ENCODE measurements at regions not wholly inside any gene's neighbourhood (a gene's known extent, or its start where the extent isn't known, plus 50 kb on each side); places are given as distances from the start of the nearest gene placed in this dataset.

DNA sequence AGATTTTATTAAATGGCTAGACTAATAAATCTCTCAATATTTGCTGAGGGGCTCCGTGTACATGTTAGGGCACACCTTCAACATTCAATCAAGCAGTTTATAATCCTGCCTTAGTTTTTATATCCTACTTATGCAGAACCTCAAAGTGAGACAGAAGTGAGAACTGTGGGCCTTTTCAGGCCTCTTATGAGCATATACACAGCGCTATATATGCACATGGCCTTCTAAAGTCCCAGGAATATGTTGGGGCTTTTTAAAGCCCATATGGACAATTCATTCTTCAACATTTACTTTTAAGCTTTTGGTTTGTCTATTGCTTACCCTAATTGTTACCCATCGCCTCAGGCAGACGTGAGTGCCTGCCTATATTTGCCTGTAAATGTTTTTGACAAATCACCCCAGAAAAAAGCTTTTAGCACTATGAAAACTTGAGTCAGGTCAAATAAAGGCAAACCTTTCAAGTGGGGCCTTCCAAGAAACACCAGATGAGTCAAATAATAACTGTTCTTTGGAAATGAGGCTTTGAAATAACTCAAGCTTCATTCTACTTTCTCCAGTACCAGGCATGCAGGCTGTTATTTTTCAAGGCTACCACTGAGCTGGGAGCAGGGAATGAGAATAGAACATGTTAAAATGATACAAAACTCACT, 58.2 kb downstream of the ESM1 start:
- no peak for DNase-seq (ENCODE audit: low spot score)

DNA sequence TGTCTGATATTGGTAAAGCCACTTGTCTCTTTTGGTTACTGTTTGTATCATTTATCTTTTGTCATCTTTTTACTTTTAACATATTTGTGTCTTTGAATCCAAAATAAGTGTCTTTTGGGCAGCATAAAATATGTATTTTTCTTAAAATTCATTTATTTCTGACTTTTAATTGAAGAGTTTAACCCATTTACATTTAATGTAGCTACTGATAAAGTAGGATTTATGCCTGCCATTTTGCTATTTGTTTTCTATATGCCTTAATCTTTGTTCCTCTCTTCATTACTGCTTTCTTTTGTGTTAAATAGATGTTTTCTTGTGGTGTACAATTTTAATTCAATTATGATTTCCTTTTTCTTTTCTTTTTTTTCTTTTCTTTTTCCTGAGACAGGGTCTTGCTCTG, 60.9 kb downstream of the ESM1 start:
- no peak for DNase-seq (ENCODE audit: low spot score)

DNA sequence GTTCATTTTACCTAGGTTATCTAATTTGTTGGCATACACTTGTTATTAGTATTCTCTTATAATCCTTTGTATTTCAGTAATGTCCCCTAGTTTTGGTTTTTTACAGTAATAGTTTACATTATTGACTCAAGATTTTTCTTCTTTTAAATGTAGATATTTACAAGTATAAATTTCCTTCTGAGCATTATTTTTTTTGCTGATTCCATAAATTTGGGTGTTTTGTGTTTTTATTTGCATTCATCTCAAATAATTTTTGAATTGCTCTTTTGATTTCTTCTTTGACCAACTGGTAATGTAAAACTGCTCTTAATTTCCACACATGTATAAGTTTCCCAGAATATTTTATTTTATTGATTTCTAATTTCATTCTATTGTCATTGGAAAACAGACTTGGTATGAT, 68.1 kb downstream of the ESM1 start:
- DNase-seq (ENCODE audit: low spot score), result no peak

DNA sequence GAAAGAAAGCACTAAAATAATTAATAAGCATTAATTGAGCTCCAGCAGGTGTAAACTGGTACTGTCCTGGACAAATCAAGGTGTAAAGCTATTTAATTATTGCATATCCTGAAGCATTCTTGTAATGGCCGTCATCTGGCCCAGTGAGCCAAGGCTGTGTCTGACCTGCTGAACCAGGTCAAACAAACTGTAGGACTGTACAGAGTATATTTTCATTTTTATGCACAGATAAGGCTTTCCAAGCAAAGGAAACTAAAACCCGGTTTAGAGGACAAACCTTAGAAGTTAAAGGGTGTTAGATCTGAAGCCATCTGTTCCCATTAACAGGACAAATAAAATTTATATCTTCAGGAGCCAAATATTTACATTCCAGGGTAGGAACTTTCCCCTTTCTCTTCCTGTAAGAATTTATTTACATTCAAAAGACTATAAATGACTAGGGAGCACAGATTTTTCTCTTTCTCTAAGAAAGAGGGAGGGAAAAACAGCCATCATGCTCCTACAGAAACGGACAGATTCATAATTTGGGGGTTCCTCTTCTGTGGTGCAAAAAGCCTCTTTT, 69.8 kb downstream of the ESM1 start:
- no peak for DNase-seq (ENCODE audit: low spot score)

DNA sequence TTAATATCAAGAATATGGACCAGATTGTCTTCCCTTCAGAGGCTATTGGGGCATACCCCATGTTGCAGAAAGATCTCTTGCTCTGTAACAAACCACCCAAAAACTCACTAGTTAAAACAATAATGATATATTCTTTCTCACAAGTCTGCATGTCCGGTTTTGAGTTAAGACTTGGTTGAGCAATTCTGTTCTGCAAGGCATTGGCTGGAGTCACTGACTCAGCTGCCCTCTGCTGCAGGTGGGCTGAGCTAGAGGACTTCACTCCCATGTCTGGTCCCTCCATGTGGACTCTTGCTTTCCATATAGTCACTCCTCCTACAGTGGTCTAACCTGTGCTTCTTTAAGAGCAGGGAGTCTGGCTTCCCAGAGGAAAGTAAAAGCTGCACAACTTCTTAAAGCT, 73.4 kb downstream of the ESM1 start:
- DNase-seq (ENCODE audit: low spot score), result no peak

DNA sequence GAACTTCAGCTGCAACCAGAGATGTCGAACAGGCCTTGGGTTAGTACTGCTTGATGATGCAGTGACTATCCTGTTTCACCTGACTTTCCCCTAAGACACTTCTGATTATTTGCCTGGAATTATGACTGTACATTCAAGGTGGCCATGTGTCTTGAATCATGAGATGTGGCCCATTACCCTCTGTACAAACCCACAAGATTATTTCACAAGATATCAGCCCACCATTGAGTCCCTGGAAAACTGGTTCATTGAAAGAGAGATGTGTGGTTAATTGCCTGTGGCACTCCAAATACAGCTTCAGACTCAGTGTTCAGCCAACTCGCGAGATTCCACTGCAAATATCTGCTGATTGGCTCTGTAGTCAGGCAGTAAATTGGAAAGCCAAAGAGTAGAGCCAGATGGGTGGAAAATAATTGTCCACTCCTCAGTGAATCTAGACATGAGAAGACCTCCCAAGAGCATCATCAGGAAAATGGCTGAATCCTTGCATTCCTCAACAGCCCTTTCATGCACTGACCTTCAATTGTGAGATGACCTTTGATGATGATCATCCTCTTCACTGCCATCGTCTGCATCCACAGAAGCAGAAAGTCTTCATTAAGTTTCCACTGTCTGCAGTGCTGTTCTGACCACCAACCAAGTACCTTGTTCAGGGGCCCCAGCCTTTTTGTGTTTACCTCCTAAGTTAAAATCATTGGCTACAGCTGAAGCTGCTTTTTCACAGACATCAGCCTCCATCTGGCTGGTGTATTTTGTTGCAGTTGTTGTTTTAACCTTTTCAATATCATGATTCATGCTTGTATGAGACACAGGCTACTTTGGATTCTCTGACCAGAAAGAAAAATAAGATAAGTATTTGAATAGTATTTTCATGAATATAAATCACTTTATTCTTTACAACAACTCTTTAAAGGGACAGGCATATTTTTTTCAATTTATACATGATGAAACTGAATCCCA, 75.2 kb downstream of the ESM1 start:
- DNase-seq (ENCODE audit: low spot score), result no peak

DNA sequence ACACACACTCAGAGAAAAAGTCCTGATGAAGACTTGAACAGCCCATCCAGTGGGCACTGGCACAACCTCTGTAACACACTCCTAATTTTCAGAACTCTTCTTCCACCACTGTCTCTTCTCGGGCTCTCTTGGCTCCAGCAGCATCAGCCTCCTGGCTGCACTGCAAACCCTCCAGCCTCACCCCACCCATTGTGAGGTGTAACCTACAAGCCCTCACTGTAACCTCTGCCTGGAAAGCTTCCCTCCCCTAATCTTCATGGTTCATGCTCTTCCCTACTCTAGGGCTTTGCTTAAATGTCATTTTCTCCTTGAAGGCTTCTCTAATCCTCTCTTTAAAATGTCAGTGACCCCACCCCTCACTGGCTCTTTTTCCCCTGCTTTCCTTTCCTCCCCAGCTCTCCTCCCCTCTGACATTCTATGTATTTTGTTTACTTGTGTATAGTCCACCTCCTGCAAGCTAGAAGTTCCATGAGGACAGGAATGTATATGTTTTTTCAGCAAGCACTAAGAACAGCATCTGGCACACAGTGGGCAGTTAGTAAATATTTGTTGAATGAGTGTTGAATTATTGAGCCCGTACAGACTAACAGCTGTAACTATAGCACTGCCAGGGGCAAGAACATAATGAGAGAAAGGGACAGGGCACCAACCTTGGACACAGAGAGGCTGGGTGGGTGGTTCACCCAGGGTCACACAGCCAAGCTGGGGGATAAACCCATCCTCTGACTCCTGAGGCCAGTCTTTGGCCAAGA, 76.4 kb downstream of the ESM1 start:
- DNase-seq (ENCODE audit: low spot score), result no peak

DNA sequence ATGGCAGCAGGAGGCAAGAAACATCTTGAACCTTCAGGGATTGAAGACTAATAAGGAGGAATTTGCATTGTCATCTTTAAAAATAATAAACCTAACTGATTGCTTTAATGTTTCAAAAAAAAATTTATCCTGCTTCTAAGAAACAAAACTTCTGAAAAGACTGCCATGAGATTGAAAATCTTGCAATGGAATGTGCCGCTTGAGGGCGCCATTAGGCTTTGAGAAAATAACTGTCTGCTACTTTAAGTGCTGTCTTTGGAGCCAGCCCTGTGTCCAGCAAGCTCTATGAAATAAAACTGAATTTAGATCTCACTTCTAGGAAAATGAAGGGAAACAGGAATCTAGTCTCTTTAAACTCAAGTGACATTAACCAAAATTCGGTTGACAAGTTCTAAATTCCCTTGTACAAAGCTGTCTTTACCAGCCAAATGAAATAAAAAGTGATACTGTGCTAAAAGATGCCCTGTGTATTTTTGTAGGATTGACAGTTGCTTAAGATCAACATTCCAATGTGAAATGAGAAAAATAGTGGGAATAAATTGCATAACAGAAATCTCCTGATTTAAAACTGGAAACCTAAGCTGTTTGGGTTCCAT, 79.4 kb downstream of the ESM1 start:
- peak; percentile 47 for DNase-seq (ENCODE audit: low spot score)

DNA sequence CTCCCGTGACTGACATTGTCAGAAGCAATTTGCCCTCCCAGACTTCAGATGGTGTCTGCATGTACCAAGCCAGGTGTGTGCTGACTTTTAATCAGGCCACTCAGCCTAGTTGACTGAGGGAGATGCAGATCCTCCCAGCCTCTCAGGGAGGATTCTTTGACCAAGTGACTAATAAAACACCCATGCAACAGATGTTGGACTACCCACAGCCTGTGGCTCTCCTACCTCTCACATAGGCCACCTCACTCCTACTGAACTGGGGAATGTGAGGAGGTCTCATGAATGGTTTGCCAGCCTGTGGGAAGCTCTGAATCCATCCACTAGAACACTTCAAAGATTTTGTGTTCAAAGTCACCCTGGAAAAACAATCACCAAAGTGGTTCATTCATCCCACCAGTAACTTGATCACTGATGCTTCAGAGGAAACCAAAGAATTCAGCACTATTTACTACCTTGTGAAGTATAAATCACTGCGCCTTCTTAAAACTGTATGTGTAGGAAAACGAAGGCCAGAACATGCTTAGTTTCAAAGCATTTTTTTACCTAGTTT, 80.1 kb downstream of the ESM1 start:
- no peak for DNase-seq (ENCODE audit: low spot score)

DNA sequence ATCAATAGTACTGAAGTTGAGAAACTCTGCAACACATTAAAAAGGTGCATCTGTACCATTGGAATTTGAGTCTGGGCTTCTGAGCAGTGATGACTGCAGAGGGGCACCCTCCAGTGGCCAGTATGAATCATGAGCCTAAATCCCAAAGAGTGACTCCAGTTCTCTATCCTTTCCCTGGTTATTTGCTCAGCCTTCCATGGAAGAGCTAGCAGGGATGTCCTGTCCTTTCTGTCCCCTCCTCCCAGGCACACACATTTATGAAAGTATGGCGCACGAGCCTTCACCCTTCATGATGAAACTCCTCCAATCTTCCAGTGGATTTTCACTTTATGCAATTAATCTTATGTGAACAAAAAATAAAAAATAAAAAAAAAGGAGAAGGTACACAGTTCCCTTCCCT, 81.0 kb downstream of the ESM1 start:
- peak; percentile 31 for DNase-seq (ENCODE audit: low spot score)

DNA sequence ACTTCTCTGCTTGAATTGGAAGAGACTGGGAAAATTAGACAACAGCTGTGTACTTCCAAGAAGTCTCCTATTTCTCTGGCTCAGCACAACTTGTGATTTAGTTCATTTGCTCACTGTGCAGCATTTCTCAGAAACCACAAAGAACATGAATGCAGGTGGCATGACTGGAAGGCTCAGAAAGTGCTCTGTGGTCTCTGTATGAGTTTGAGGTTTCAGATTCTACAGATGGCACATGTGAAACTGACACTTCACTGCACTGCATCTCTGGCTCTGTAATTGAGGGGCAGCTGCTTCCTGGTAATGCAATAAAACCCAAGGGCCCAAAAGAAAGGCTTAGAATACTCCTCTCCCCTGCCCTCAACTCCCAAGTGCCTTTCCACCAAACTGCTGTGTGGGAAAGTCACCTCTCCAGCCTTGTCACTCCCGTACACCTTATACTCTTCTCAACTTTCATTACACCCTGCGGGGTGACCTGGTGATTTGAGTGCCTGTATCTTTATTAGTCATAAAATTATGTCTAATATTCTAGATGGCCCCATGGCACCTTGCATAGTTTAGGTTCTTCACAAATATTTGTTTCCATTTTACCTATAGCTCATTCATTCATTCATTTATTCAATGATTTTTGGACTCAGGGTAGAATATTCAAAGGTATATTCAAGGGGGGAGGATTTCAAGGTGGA, 82.5 kb downstream of the ESM1 start:
- DNase-seq (ENCODE audit: low spot score), result no peak

DNA sequence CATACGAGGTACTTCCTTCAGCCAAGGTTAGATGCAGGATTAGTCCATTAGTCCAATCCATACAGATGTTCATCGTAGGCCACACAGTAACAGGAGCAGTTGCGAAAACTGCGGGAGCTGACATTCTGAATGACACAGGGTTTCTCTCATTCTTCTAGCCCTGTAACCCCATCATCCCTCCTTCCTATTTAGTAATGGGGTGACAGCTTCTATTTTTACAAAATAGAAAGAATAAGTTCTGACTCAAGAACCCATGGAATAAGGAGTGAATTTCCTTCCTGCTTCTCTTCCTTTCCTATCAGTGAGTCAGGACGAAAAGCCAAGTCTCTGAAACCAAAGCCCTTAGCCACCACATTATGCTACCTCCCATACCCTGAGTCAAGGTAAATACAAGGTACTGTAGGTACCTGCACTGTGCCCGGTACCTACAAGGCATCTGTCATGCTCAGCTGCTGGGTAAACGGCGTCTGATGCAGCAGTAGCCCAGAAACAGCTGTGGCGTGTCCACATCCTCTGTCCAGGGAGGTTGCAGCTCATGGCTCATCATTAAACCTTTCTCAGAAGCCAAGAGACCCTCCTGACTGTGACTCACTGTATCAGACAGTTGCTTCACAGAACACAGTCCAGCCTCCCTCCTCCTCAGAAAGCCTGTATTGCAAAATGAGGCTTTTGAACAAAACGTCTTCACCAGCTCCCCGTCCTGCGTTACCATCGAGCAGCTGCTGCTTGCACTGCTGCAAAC, 84.2 kb downstream of the ESM1 start:
- peak; percentile 22 for DNase-seq (ENCODE audit: low spot score)

DNA sequence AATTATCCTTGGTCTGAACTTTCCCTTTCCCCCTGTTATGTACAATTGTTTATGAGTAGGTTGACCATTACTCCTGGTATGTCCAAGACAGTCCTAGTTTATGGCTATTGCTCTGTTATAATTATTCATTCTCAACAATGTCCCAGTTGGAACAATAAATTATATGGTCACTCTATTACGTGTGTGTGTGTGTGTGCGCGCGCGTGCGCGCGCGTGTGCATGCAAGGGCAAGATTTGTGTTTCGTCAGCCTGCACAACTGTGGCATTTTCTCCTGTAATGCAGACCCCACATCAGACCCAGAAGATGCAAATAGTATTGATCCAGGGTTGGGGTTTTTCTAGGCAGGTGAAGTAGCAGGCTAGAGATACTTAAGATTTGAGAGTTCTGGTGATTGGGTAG, 88.4 kb downstream of the ESM1 start:
- DNase-seq (ENCODE audit: low spot score), result no peak

DNA sequence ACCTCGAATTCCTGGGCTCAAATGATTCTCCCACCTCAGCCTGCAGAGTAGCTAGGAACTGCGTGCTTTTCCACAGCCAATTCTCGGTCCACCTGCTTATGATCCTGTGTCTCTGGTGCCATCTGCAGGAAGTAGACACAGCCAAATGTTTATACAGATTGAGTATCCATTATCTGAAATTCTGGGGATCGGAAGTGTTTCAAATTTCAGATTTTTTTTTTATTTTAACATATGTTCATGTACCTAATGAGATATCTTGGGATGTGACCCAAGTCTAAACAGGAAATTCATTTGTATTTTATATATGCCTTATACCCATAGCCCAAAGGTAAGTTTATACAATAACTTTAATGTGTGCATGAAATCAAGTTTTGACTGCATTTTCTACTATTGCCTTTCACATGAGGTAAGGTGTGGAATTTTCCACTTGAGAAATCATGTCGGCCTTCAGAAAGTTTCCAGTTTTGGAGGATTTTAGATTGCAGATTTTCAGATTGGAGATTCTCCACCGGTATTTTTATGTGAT, 89.5 kb downstream of the ESM1 start:
- no peak for DNase-seq (ENCODE audit: low spot score)

DNA sequence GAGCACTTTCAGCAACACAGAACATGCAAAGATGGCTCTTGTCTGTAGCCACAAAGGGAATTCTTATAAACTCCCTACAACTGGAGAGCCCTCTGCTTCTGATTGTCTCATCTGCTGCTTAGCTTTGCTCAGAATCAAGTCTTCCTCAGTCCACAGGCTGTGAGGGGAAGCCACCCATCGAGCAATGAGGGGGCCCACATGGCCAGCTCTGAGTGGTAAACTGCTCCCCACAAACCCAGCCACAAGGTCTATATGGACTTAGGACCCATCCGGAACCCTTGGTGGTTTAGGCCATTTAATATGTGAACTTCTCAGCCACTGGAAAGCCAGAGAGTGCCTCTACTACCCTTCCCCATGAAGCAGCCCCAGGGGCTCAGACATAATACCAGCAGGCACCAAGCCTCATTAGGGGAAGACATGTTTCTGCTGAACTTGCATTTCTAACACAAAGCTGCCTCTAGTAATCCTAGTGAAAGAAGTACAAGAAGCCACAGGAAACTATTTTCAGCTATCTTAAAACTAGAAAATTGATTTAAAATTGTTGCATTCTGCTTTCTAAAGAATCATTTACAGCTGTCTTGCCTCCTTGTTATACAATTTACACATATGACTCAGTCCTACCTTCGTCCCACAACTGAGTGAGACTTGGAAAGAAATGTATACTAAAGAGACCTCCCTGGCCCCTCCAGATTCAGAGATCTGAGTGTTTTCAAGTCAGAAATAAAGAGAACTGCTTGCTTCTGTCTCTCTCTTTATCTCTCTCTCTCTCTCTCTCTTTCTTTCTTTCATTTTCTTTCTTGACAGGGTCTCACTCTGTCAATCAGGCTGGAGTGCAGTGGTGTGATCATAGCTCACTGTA, 90.2 kb downstream of the ESM1 start:
- DNase-seq (ENCODE audit: low spot score), result no peak

DNA sequence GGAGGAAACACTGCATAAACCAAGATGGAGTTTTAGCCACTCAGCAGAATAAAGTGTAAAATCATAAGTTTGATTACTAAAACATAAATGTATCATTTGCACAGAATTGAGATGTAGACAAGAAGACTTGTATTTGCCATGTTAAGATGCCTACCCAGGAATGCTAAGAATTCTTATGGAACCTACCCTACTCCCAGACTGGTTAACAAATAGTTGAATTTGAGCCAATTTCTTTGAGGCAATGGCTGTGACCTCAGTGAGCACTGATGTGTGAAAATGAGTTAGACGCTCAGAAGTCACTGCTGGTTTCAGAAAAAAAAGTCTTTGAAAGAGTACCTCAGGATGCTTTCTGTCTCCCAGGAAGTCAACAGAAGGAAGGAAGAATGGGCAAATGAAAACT, 95.6 kb downstream of the ESM1 start:
- DNase-seq (ENCODE audit: low spot score), result no peak

DNA sequence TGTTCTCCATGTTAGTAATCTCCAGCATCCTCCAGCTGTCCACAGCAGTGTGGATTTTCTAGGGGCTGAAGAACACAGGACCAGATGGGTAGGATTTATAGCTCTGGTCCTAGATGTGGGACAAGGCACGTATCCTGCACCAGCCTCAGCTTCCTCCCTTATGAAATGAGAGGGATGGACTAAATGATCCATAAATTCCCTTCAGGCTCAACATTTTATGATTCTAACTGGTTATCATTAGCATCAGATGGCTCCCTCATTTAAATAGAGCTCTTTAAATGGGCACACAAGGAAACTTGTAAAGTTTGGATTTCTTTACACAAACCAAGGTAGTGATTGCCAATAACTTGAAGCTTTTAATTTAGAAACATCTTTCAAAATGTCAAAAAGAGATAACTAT, 97.7 kb downstream of the ESM1 start:
- no peak for DNase-seq (ENCODE audit: low spot score)

DNA sequence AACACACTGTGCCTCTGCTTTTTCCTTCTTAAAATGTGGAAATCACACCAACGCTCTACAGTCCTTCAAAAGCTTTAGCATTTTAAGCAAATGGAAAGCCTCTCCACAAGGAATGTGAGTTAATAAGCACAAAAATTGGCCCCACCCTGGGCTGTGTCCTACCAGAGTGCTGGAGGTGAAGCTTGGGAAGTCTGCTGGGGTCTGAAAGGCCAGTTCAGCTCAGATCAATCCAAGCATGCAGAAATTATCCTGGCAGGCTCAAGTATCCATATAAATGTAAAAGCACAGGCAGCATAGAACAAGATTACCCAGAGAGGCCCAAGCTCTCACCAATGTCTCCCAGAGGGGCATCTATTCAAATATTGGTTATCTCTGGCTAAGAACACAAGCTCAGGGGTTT, 98.5 kb downstream of the ESM1 start:
- no peak for DNase-seq (ENCODE audit: low spot score)

DNA sequence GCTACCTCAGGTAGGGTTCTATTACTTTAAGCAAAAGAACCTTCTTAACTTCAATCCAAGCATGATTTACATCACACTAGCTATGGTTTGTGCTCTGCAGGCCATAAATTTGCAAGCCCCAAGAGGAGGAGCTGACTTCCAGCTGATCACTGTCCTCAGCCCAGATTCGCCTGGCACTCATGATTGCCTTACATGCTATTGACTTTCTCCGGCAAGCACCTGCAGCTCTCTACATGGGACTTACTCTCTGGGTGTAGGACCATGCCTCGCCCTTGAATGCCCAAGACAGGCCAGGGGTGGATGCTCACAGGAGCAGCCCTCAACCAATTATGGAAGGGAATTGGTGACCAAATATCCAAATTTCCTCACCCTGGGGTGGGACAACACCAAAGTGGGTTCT, 99.8 kb downstream of the ESM1 start:
- no peak for DNase-seq (ENCODE audit: low spot score)
